ENCODE measurements at regions not wholly inside any gene's neighbourhood (a gene's known extent, or its start where the extent isn't known, plus 50 kb on each side); places are given as distances from the start of the nearest gene placed in this dataset.

DNA sequence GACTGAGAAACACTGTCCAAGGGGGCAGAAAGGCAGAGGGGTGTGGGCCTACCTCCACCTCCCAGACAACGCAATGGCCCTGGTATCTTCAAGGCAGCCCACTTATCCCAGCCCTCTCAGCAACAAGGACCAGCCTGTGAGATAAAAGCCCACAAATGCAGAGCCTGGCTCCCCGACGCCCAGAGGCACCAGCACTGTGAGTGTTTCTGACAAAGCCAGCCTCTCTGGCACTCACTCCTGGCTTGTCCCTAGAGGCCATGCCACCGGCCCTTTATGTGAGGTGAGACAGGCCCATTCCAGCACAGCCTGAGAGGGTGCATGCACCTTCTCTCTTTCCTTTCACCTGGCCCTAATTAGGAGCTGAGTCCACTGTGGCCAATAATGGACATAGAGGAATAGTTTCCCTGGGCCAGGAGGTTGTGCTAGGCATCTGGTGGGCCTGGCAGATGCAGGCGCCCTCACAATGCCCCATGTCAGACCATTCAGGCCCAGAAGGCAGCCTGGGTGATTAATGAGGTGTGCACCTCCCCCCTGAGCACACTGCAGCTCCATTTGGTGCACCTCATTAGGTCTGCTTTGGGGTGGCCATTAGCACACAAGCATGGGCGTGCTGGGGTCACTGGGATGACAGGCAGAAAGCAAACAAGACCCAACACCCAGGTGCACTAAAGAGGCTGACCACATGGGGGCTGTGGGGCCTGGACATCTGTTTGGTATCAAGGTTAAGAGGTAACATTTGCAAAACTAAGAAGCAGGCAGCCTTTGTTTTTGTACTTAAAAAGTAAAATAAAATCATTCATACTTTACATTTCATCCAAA, 176.0 kb downstream of the MED10 start:
- TF ChIP-seq POLR2A (IDR thresholded peaks at IDR 0.05), result no peak
- TF ChIP-seq, protein P1, sequence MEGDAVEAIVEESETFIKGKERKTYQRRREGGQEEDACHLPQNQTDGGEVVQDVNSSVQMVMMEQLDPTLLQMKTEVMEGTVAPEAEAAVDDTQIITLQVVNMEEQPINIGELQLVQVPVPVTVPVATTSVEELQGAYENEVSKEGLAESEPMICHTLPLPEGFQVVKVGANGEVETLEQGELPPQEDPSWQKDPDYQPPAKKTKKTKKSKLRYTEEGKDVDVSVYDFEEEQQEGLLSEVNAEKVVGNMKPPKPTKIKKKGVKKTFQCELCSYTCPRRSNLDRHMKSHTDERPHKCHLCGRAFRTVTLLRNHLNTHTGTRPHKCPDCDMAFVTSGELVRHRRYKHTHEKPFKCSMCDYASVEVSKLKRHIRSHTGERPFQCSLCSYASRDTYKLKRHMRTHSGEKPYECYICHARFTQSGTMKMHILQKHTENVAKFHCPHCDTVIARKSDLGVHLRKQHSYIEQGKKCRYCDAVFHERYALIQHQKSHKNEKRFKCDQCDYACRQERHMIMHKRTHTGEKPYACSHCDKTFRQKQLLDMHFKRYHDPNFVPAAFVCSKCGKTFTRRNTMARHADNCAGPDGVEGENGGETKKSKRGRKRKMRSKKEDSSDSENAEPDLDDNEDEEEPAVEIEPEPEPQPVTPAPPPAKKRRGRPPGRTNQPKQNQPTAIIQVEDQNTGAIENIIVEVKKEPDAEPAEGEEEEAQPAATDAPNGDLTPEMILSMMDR (IDR thresholded peaks at IDR 0.05), result no peak
